HG02885 (cell line): ENCODE measurements at regions not wholly inside any gene's neighbourhood (a gene's known extent, or its start where the extent isn't known, plus 50 kb on each side); places are given as distances from the start of the nearest gene placed in this dataset.

Experiments
- ATAC-seq: cut with Tn5 transposase; IDR thresholded peaks from one replicate; pipeline ENCODE4 v1.9.1; 2021; ENCODE audit warnings: mild to moderate bottlenecking; ENCODE audit not compliant: unreplicated experiment, poor library complexity

GRCh38 chr4:132502096-132502552 lies 647.0 kb upstream of the PCDH10 start:
- ATAC-seq = no peak

- no peak for ATAC-seq
Measured at GRCh38 chr4:132504438-132504837, 644.7 kb upstream of the PCDH10 start.

- no peak for ATAC-seq
Measured at GRCh38 chr4:132506568-132506967, 642.5 kb upstream of the PCDH10 start.

GRCh38 chr4:132513491-132513890 lies 635.6 kb upstream of the PCDH10 start:
- no peak for ATAC-seq

GRCh38 chr4:132526652-132527051 lies 622.4 kb upstream of the PCDH10 start:
- no peak for ATAC-seq

GRCh38 chr4:132527817-132528216 lies 621.3 kb upstream of the PCDH10 start:
- ATAC-seq = no peak

- no peak for ATAC-seq
Measured at GRCh38 chr4:132530861-132531260, 618.2 kb upstream of the PCDH10 start.

GRCh38 chr4:132540268-132540667 lies 608.8 kb upstream of the PCDH10 start:
- no peak for ATAC-seq

- no peak for ATAC-seq
Measured at GRCh38 chr4:132540797-132541196, 608.3 kb upstream of the PCDH10 start.

GRCh38 chr4:132542228-132542627 lies 606.9 kb upstream of the PCDH10 start:
- ATAC-seq = no peak

GRCh38 chr4:132548463-132548862 lies 600.6 kb upstream of the PCDH10 start:
- ATAC-seq = no peak

- no peak for ATAC-seq
Measured at GRCh38 chr4:132556316-132556715, 592.8 kb upstream of the PCDH10 start.

GRCh38 chr4:132557660-132558059 lies 591.4 kb upstream of the PCDH10 start:
- no peak for ATAC-seq

GRCh38 chr4:132564920-132565319 lies 584.2 kb upstream of the PCDH10 start:
- no peak for ATAC-seq

- no peak for ATAC-seq
Measured at GRCh38 chr4:132565542-132565941, 583.6 kb upstream of the PCDH10 start.

GRCh38 chr4:132572210-132572609 lies 576.9 kb upstream of the PCDH10 start:
- no peak for ATAC-seq

- no peak for ATAC-seq
Measured at GRCh38 chr4:132587626-132588025, 561.5 kb upstream of the PCDH10 start.

GRCh38 chr4:132592340-132592739 lies 556.8 kb upstream of the PCDH10 start:
- ATAC-seq = no peak

GRCh38 chr4:132592850-132593249 lies 556.2 kb upstream of the PCDH10 start:
- ATAC-seq = no peak

- no peak for ATAC-seq
Measured at GRCh38 chr4:132593717-132594400, 555.2 kb upstream of the PCDH10 start.

- ATAC-seq = no peak
Measured at GRCh38 chr4:132596186-132596585, 552.9 kb upstream of the PCDH10 start.

GRCh38 chr4:132605551-132605950 lies 543.5 kb upstream of the PCDH10 start:
- ATAC-seq = no peak
